HG02870 (cell line): ENCODE measurements at regions not wholly inside any gene's neighbourhood (a gene's known extent, or its start where the extent isn't known, plus 50 kb on each side); places are given as distances from the start of the nearest gene placed in this dataset.
"Not testable (repeated sequence)": the region's sequence is repeated elsewhere in the genome, so short reads cannot be mapped to it uniquely, and the experiment has no call there.

Experiments used
- ATAC-seq: cut with Tn5 transposase; IDR thresholded peaks from one replicate; pipeline ENCODE4 v1.9.1; 2021; ENCODE audit warnings: mild to moderate bottlenecking, moderate library complexity; ENCODE audit not compliant: unreplicated experiment

DNA sequence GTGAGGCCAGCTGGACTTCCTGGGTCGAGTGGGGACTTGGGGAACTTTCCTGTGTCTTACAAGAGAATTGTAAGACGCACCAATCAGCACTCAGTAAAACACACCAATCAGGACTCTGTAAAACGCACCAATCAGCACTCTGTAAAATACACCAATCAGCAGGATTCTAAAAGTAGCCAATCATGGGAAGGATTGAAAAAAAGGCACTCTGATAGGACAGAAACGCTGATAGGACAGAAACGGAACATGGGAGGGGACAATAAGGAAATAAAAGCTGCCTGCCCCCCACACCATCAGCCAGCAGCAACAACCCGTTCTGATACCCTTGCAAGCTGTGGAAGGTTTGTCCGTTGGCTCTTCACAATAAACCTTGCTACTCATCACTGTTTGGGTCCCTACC is 73.1 kb upstream of the SGCG start:
- ATAC-seq = no peak

DNA sequence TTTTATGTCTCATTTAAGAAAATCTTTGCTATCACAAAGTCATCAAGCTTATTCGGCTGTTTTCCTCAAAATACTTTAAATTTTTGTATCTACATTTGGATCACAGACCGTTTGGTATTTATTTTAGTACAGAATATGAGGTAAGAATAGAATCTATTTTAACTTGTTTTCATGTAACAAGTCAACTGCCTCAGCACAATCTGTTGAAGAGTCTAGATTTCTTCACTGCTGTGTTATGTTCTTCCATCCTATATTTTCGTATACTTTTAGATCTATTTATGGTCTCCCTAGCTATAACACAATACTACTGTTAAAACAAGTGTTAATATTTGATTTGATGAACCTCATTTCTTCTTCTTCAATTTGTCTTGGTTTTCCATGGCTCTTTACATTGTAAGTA is 61.6 kb upstream of the SGCG start:
- no peak for ATAC-seq

DNA sequence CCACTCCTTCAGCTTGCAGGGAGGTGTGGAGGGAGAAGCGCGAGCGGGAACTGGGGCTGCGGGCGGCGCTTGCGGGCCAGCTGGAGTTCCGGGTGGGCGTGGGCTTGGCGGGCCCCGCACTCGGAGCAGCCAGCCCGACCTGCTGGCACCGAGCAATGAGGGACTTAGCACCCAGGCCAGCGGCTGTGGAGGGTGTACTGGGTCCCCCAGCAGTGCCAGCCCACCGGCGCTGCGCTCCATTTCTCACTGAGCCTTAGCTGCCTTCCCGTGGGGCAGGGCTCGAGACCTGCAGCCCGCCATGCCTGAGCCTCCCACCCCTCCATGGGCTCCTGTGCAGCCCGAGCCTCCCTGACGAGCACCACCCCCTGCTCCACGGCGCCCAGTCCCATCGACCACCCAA is 53.2 kb upstream of the SGCG start:
- not testable (repeated sequence) for ATAC-seq

DNA sequence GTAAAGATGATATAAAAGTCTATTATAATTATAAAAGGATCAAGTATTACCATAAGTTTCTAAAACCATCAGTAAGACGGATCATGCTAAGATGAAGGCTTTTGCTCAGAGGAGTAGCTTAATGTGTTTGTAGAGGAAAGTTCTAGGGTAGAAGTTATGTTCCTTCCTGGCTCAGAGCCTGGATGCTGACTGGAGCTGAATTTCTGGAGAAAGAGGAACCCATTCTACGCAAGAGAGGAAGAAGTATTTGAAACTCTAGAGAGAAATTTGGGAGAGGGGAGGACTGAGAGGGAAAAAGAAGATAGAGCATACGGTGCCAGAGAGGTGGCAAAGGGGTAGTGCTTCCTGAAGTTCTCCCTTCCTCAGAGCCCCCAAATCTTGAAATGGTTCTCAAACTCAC is 51.4 kb upstream of the SGCG start:
- ATAC-seq = no peak
